Lower leg skin (tissue), 3 donors: ENCODE measurements at regions not wholly inside any gene's neighbourhood (a gene's known extent, or its start where the extent isn't known, plus 50 kb on each side); places are given as distances from the start of the nearest gene placed in this dataset.

Experiments
- CTCF ChIP-seq, 3 donors: fragments of 450-650 bp; IDR thresholded peaks; one replicate each; pipeline ENCODE4 v1.5.1; 2016; ENCODE audit warnings: antibody characterized with exemption in 3 of 3, mild to moderate bottlenecking in 3 of 3, moderate library complexity in 2 of 3
- POLR2A ChIP-seq, 2 donors: fragments of 450-650 bp; IDR thresholded peaks; one replicate each; pipeline ENCODE4 v1.6.1; 2016 to 2017; ENCODE audit warnings: antibody characterized with exemption in 2 of 2, mild to moderate bottlenecking in 1 of 2, moderate library complexity in 1 of 2

GRCh38 chr11:29627541-29627940, 389.3 kb downstream of the KCNA4 start:
- no peak for TF ChIP-seq POLR2A (IDR thresholded peaks at IDR 0.05)
- no peak for TF ChIP-seq CTCF (IDR thresholded peaks at IDR 0.05)
